ENCODE measurements at regions not wholly inside any gene's neighbourhood (a gene's known extent, or its start where the extent isn't known, plus 50 kb on each side); places are given as distances from the start of the nearest gene placed in this dataset.

DNA sequence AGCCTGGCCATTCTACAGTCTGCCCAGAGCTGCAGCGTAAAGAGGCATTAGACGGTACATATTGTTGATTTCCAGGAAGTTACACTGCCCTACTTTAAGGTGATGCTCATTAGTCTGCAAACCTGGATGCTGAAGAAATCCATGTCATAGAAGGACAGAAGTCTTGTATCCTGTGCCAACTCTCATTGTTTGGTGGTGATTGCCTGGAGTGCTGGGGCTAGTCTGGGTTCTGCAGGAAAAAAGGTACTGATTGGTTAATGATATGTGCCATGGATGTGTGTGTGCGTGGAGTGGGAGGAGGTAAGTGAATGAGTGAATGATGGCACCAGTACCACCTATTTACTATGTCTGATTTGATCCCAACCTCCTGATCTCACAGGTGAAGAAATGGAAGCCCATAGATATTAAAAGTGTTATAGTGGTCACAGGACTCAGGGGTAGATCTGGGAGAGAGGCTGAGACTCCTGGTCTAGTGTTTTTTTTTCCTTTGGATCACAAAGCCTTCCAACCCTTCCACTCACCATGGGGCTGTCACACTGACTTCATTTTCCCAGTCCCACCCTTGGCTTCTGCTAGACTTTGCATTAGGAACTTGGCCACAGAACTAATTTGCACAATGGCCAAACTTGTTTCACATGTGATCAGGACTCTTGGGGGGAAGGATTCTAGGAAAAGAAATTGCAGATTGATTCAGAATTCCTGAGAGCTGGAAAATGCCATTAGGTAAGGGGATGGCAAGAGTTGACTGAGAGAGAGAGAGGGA, 96.1 kb downstream of the TMX1 start:
- intact Hi-C loops (cut with micrococcal nuclease) = no loop called here

More for the DNA sequence above, 96.1 kb downstream of the TMX1 start:
- TF ChIP-seq SRF (IDR thresholded peaks at IDR 0.05; ENCODE audit: low read depth) = no peak
- TF ChIP-seq, protein P1, sequence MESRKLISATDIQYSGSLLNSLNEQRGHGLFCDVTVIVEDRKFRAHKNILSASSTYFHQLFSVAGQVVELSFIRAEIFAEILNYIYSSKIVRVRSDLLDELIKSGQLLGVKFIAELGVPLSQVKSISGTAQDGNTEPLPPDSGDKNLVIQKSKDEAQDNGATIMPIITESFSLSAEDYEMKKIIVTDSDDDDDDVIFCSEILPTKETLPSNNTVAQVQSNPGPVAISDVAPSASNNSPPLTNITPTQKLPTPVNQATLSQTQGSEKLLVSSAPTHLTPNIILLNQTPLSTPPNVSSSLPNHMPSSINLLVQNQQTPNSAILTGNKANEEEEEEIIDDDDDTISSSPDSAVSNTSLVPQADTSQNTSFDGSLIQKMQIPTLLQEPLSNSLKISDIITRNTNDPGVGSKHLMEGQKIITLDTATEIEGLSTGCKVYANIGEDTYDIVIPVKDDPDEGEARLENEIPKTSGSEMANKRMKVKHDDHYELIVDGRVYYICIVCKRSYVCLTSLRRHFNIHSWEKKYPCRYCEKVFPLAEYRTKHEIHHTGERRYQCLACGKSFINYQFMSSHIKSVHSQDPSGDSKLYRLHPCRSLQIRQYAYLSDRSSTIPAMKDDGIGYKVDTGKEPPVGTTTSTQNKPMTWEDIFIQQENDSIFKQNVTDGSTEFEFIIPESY (IDR thresholded peaks at IDR 0.05; ENCODE audit: extremely low read depth, insufficient replicate concordance, low read length) = no peak
- TF ChIP-seq ELF1 (IDR thresholded peaks at IDR 0.05; ENCODE audit: borderline replicate concordance, low read depth) = no peak
- TF ChIP-seq FOSL1 (IDR thresholded peaks at IDR 0.05; ENCODE audit: low read depth) = no peak
- TF ChIP-seq, protein P2, sequence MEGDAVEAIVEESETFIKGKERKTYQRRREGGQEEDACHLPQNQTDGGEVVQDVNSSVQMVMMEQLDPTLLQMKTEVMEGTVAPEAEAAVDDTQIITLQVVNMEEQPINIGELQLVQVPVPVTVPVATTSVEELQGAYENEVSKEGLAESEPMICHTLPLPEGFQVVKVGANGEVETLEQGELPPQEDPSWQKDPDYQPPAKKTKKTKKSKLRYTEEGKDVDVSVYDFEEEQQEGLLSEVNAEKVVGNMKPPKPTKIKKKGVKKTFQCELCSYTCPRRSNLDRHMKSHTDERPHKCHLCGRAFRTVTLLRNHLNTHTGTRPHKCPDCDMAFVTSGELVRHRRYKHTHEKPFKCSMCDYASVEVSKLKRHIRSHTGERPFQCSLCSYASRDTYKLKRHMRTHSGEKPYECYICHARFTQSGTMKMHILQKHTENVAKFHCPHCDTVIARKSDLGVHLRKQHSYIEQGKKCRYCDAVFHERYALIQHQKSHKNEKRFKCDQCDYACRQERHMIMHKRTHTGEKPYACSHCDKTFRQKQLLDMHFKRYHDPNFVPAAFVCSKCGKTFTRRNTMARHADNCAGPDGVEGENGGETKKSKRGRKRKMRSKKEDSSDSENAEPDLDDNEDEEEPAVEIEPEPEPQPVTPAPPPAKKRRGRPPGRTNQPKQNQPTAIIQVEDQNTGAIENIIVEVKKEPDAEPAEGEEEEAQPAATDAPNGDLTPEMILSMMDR (IDR thresholded peaks at IDR 0.05 in 2 of 3, conservative IDR thresholded peaks at IDR 0.05 in 1 of 3; ENCODE audit: borderline replicate concordance in 1 of 3, insufficient read depth in 1 of 3, low read depth in 2 of 3, low read length in 2 of 3) = no peak
- no peak for TF ChIP-seq TCF7L2 (IDR thresholded peaks at IDR 0.05; ENCODE audit: borderline replicate concordance, extremely low read depth, insufficient read depth, insufficient read length)
- TF ChIP-seq EZH2phosphoT487 (IDR thresholded peaks at IDR 0.05; ENCODE audit: borderline replicate concordance) = no peak
- TF ChIP-seq SIN3A (IDR thresholded peaks at IDR 0.05; ENCODE audit: low read depth) = no peak
- TF ChIP-seq ZNF274 (IDR thresholded peaks at IDR 0.05; ENCODE audit: low read depth, low read length) = no peak
- TF ChIP-seq, protein P3, sequence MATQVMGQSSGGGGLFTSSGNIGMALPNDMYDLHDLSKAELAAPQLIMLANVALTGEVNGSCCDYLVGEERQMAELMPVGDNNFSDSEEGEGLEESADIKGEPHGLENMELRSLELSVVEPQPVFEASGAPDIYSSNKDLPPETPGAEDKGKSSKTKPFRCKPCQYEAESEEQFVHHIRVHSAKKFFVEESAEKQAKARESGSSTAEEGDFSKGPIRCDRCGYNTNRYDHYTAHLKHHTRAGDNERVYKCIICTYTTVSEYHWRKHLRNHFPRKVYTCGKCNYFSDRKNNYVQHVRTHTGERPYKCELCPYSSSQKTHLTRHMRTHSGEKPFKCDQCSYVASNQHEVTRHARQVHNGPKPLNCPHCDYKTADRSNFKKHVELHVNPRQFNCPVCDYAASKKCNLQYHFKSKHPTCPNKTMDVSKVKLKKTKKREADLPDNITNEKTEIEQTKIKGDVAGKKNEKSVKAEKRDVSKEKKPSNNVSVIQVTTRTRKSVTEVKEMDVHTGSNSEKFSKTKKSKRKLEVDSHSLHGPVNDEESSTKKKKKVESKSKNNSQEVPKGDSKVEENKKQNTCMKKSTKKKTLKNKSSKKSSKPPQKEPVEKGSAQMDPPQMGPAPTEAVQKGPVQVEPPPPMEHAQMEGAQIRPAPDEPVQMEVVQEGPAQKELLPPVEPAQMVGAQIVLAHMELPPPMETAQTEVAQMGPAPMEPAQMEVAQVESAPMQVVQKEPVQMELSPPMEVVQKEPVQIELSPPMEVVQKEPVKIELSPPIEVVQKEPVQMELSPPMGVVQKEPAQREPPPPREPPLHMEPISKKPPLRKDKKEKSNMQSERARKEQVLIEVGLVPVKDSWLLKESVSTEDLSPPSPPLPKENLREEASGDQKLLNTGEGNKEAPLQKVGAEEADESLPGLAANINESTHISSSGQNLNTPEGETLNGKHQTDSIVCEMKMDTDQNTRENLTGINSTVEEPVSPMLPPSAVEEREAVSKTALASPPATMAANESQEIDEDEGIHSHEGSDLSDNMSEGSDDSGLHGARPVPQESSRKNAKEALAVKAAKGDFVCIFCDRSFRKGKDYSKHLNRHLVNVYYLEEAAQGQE (IDR thresholded peaks at IDR 0.05; ENCODE audit: low read depth) = no peak
- TF ChIP-seq CEBPB (IDR thresholded peaks at IDR 0.05; ENCODE audit: low read depth) = no peak
- TF ChIP-seq EZH2 (IDR thresholded peaks at IDR 0.05) = no peak
- no peak for TF ChIP-seq ZFX (IDR thresholded peaks at IDR 0.05)
- TF ChIP-seq CBX3 (IDR thresholded peaks at IDR 0.05; ENCODE audit: low read depth) = no peak
- Histone ChIP-seq H3K27ac (ENCODE audit: low read depth, low read length) (no peak overlapping the region), H3K27me3 (ENCODE audit: insufficient read depth, low read length) (no peaks in the 10 kb centered on the region), H4K20me1 (ENCODE audit: insufficient read depth) (no peaks in the 10 kb centered on the region), H3K36me3 (ENCODE audit: control insufficient read depth in 1 of 2, insufficient read depth in 2 of 2, low read length in 2 of 2) (no peaks in the 10 kb centered on the region; a peak in 1 of 4 replicates), H3K79me2 (ENCODE audit: insufficient read depth, low read length) (no peaks in the 10 kb centered on the region), H3K9ac (ENCODE audit: low read length) (no peak overlapping the region), H3K4me3 (replicated peaks in 1 of 2; ENCODE audit: low read depth in 1 of 2, low read length in 2 of 2) (no peak overlapping the region), H3K9me2 (ENCODE audit: insufficient read depth) (no peaks in the 10 kb centered on the region), H3K9me3 (ENCODE audit: control insufficient read depth in 1 of 2, insufficient read depth in 1 of 2, low read depth in 1 of 2, low read length in 2 of 2) (no peaks in the 10 kb centered on the region), H3K4me2 (ENCODE audit: low read length) (no peak overlapping the region), H2AFZ (ENCODE audit: low read depth, low read length, poor library complexity, severe bottlenecking) (no peak overlapping the region), H3K4me1 (ENCODE audit: control insufficient read depth in 1 of 2, insufficient read depth in 2 of 2, low read length in 2 of 2) (no peaks in the 10 kb centered on the region; a peak in 1 of 4 replicates)
- POLR2A ChIA-PET = no interaction called here
- RAD21 ChIA-PET (ENCODE audit: low non-redundant PET in 1 of 2, low total read pairs in 2 of 2, uncharacterized antibody in 2 of 2, unreplicated experiment in 2 of 2) = no interaction called here
- CTCF ChIA-PET = no interaction called here
- BruUV-seq (replicated peaks) = no TSS peak
- no peak for ATAC-seq
- no peak for DNase-seq (ENCODE audit: low read depth, low spot score)
